Lower lobe of right lung (tissue), 2 donors: ENCODE measurements at regions not wholly inside any gene's neighbourhood (a gene's known extent, or its start where the extent isn't known, plus 50 kb on each side); places are given as distances from the start of the nearest gene placed in this dataset.

Source experiments
- ATAC-seq, 2 donors: fragments of 200-7000 bp; cut with Tn5 transposase; one replicate each; pipeline ENCODE4 v1.9.1; 2020 to 2022; ENCODE audit warnings: mild to moderate bottlenecking in 2 of 2, moderate library complexity in 2 of 2
- DNase-seq: peaks from one replicate; pipeline ENCODE4 v3.0.0-alpha.2; 2020
- H3K27ac ChIP-seq: fragments of 200-600 bp; one replicate; pipeline ENCODE4 v1.8.0; 2022
- H3K27me3 ChIP-seq: fragments of 200-600 bp; one replicate; pipeline ENCODE4 v1.8.0; 2022; ENCODE audit warnings: low read depth
- H3K36me3 ChIP-seq: fragments of 200-600 bp; one replicate; pipeline ENCODE4 v1.8.0; 2022; ENCODE audit warnings: mild to moderate bottlenecking
- H3K4me1 ChIP-seq: fragments of 200-600 bp; one replicate; pipeline ENCODE4 v1.8.0; 2022
- H3K4me3 ChIP-seq: fragments of 200-600 bp; one replicate; pipeline ENCODE4 v1.8.0; 2022; ENCODE audit warnings: mild to moderate bottlenecking
- H3K9me3 ChIP-seq: fragments of 200-600 bp; one replicate; pipeline ENCODE4 v1.8.0; 2022
- intact Hi-C: fragments of 100-400 bp; cut with DNase I; formaldehyde crosslinking; loops from one replicate; pipeline ENCODE4 v1.11.0; 2022
- TF ChIP-seq, protein P1 (sequence below): fragments of 200-600 bp; IDR thresholded peaks from one replicate; pipeline ENCODE4 v1.8.0; 2022; ENCODE audit warnings: antibody characterized with exemption, mild to moderate bottlenecking
- donor health status: DM: no; HTN: yes; CAD: no; lungs with severe emphysema.

- no peaks in the 10 kb centered on the region for H3K9me3 ChIP-seq
- no peak overlapping the region for H3K27ac ChIP-seq
- no peak overlapping the region for H3K4me3 ChIP-seq
- no peak for DNase-seq
- H3K36me3 ChIP-seq: peaks cover 97% of the 10 kb centered on the region
- no peaks in the 10 kb centered on the region for H3K27me3 ChIP-seq
- intact Hi-C loops: no loop called here
- ATAC-seq: no peak
- no peaks in the 10 kb centered on the region for H3K4me1 ChIP-seq
- TF ChIP-seq, protein P1, sequence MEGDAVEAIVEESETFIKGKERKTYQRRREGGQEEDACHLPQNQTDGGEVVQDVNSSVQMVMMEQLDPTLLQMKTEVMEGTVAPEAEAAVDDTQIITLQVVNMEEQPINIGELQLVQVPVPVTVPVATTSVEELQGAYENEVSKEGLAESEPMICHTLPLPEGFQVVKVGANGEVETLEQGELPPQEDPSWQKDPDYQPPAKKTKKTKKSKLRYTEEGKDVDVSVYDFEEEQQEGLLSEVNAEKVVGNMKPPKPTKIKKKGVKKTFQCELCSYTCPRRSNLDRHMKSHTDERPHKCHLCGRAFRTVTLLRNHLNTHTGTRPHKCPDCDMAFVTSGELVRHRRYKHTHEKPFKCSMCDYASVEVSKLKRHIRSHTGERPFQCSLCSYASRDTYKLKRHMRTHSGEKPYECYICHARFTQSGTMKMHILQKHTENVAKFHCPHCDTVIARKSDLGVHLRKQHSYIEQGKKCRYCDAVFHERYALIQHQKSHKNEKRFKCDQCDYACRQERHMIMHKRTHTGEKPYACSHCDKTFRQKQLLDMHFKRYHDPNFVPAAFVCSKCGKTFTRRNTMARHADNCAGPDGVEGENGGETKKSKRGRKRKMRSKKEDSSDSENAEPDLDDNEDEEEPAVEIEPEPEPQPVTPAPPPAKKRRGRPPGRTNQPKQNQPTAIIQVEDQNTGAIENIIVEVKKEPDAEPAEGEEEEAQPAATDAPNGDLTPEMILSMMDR: no peak
Measured at GRCh38 chr7:149610441-149611011, 112.9 kb upstream of the ZNF746 start.

- no peaks in the 10 kb centered on the region for H3K27me3 ChIP-seq
- H3K4me1 ChIP-seq: no peaks in the 10 kb centered on the region
- H3K9me3 ChIP-seq: no peaks in the 10 kb centered on the region
- TF ChIP-seq, protein P1: no peak
- H3K36me3 ChIP-seq: peaks cover 89% of the 10 kb centered on the region
- no peak for DNase-seq
- intact Hi-C loops: no loop called here
- no peak overlapping the region for H3K27ac ChIP-seq
- ATAC-seq: no peak
- no peak overlapping the region for H3K4me3 ChIP-seq
Measured at GRCh38 chr7:149608168-149608567, 110.6 kb upstream of the ZNF746 start.

- Histone ChIP-seq H3K36me3 (peaks cover 89% of the 10 kb centered on the region), H3K4me1 (no peaks in the 10 kb centered on the region), H3K27me3 (no peaks in the 10 kb centered on the region), H3K27ac (no peak overlapping the region), H3K4me3 (no peak overlapping the region), H3K9me3 (no peaks in the 10 kb centered on the region)
- DNase-seq (no peak), ATAC-seq (no peak)
- TF ChIP-seq, protein P1: no peak
- intact Hi-C loops: no loop called here
Measured at GRCh38 chr7:149607683-149608082, 110.1 kb upstream of the ZNF746 start.

DNA sequence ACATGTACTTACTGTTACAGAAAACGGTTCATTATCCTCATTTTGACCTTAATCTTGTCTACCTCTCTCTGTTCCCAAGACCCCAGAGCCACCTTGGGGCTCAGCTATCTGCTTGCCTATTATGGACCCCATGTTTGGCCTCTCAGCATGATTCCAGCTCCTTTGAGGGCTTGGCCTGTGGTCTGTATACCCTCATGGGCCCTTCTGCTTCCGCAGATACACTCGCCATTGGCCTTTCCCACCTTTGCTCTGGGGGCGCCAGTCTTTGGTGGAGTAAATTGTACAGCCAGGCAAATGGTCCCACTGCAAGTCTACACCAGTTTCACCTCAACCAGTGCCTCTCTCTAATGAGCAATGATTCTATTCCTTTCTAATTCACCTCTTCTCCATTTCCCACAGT, 109.2 kb upstream of the ZNF746 start:
- peaks cover 89% of the 10 kb centered on the region for H3K36me3 ChIP-seq
- intact Hi-C loops: no loop called here

DNA sequence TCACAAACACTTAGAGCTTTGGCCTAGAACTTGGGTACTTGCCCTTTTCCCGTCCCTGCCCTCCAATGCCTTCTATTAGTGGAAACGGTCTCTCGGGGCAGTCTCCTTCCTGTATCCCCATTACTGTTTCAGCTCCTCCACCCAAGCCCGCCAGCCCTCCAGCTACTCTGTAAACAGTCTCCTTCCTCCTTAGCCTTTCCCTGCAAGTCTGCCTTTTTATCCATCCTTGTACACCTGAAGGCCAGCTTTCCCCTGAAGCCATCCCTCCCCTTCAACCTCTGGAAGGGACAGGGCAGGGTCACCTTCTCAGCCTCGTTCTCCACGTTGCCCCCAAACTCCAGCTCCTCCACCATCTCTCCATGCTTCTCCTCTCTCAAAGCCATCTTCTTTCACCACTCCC, 108.1 kb upstream of the ZNF746 start:
- TF ChIP-seq, protein P1: no peak
- intact Hi-C loops: no loop called here
- ATAC-seq: no peak
- no peaks in the 10 kb centered on the region for H3K4me1 ChIP-seq
- no peaks in the 10 kb centered on the region for H3K9me3 ChIP-seq
- H3K4me3 ChIP-seq: no peak overlapping the region
- peaks cover 89% of the 10 kb centered on the region for H3K36me3 ChIP-seq
- DNase-seq: no peak
- H3K27ac ChIP-seq: no peak overlapping the region
- H3K27me3 ChIP-seq: no peaks in the 10 kb centered on the region

More for the DNA sequence above, 109.2 kb upstream of the ZNF746 start:
- no peaks in the 10 kb centered on the region for H3K4me1 ChIP-seq
- TF ChIP-seq, protein P1: no peak
- DNase-seq: no peak
- H3K9me3 ChIP-seq: no peaks in the 10 kb centered on the region
- no peaks in the 10 kb centered on the region for H3K27me3 ChIP-seq
- no peak overlapping the region for H3K27ac ChIP-seq
- no peak overlapping the region for H3K4me3 ChIP-seq
- no peak for ATAC-seq
